ENCODE measurements at regions not wholly inside any gene's neighbourhood (a gene's known extent, or its start where the extent isn't known, plus 50 kb on each side); places are given as distances from the start of the nearest gene placed in this dataset.

- TF ChIP-seq SPI1 (IDR thresholded peaks at IDR 0.05; ENCODE audit: borderline replicate concordance, insufficient read depth, low read depth, low read length), result no peak
- TF ChIP-seq ZNF384 (IDR thresholded peaks at IDR 0.05; ENCODE audit: borderline replicate concordance, low read depth, low read length), result no peak
- no peak for TF ChIP-seq ZNF274 (IDR thresholded peaks at IDR 0.05; ENCODE audit: insufficient read depth, insufficient read length)
- TF ChIP-seq CBX5 (IDR thresholded peaks at IDR 0.05; ENCODE audit: low read depth), result no peak
- TF ChIP-seq ETV6 (conservative IDR thresholded peaks at IDR 0.05 in 1 of 2, IDR thresholded peaks at IDR 0.05 in 1 of 2; ENCODE audit: borderline replicate concordance in 1 of 2, low read depth in 1 of 2), result no peak
Observed at GRCh38 chr13:40172149-40172591, 494.3 kb downstream of the FOXO1 start (continued).

GRCh38 chr13:40172878-40173277 is 493.6 kb downstream of the FOXO1 start:
- no peaks in the 10 kb centered on the region; the same call in 1 of the 2 replicates for H4K20me1 ChIP-seq (ENCODE audit: control insufficient read depth, insufficient read depth)
- no peak overlapping the region for H2AFZ ChIP-seq (ENCODE audit: control insufficient read depth, low read depth, low read length)
- CTCF ChIA-PET, result no interaction called here
- no peaks in the 10 kb centered on the region for H3K36me3 ChIP-seq (ENCODE audit: control insufficient read depth in 2 of 2, insufficient read depth in 2 of 2, low read length in 1 of 2)
- SMC1A ChIA-PET (ENCODE audit: uncharacterized antibody, unreplicated experiment), result interaction anchor here (1.1 kb wide), 2 partner anchors 11 to 38 kb away, joined by 3 read pairs; no protein-coding TSS in a partner anchor
- TF ChIP-seq ZBTB40 (IDR thresholded peaks at IDR 0.05; ENCODE audit: borderline replicate concordance) (no peak), RAD21 (IDR thresholded peaks at IDR 0.05; ENCODE audit: insufficient read depth, low read depth, low read length) (no peak), DPF2 (IDR thresholded peaks at IDR 0.05) (no peak), SKIL (IDR thresholded peaks at IDR 0.05; ENCODE audit: low read depth, poor library complexity, severe bottlenecking) (no peak), ZNF622 (IDR thresholded peaks at IDR 0.05) (no peak)
- FAIRE-seq (no peak), ATAC-seq (no peak), DNase-seq (ENCODE audit: low read depth, low spot score) (no peak)
- POLR2A ChIA-PET, result no interaction called here
- no peak overlapping the region for H3K9ac ChIP-seq (ENCODE audit: control insufficient read depth, insufficient read depth, low read length)
- in situ Hi-C loops (cut with MboI), result no loop called here
- no peak overlapping the region for H3K4me3 ChIP-seq
- 69% methylated on average over 7 of the region's 7 CpGs for WGBS (ENCODE audit: insufficient coverage, insufficient replicate concordance, low lambda C conversion rate, missing lambda C conversion rate)
- RAD21 ChIA-PET (ENCODE audit: unreplicated experiment), result no interaction called here
- no TSS peak for BruUV-seq (replicated peaks)
- H3K4me2 ChIP-seq (ENCODE audit: control insufficient read depth, insufficient read depth), result no peak overlapping the region
- no peaks in the 10 kb centered on the region; the same call in 2 of the 3 replicates for H3K9me3 ChIP-seq (replicated peaks; ENCODE audit: control insufficient read depth, insufficient read depth, low read length)
- intact Hi-C loops (cut with micrococcal nuclease; ENCODE audit: unreplicated experiment), result no loop called here
- no peak overlapping the region for H3K27ac ChIP-seq (ENCODE audit: control insufficient read depth, insufficient read depth)
- peaks cover 2 to 9% of the 10 kb centered on the region in 2 experiments; a peak in 3 of 4 replicates for H3K27me3 ChIP-seq (replicated peaks in 1 of 2; ENCODE audit: control insufficient read depth in 2 of 2, insufficient read depth in 2 of 2, low read length in 1 of 2)
- H3K79me2 ChIP-seq (ENCODE audit: control insufficient read depth, insufficient read depth, low read length), result no peaks in the 10 kb centered on the region
- H3K4me1 ChIP-seq (ENCODE audit: control insufficient read depth, insufficient read depth, low read length), result no peaks in the 10 kb centered on the region
